GM19397 (cell line): ENCODE measurements at regions not wholly inside any gene's neighbourhood (a gene's known extent, or its start where the extent isn't known, plus 50 kb on each side); places are given as distances from the start of the nearest gene placed in this dataset.

Experiments used
- ATAC-seq: cut with Tn5 transposase; IDR thresholded peaks from one replicate; pipeline ENCODE4 v1.9.1; 2021; ENCODE audit warnings: mild to moderate bottlenecking, moderate library complexity; ENCODE audit not compliant: unreplicated experiment

DNA sequence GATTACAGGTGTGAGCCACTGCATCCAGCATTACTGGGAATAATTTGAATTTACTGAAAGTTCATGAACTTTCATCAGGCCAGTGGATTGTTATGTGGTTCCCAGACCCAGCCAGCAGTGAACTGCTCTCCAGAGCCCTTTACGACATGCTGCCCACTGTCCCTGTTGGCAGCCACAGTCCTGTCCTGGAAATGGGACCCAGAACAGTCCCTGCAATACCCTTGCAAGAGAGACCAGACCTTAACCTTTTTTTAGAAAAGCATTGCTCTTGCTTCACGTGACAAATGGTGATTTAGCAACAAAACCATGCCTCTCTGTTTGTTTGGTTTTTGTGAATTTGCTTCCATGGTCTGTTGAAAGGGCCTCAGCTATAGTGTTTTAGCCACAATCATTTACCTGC, 367.3 kb upstream of the C2CD4B start:
- no peak for ATAC-seq

DNA sequence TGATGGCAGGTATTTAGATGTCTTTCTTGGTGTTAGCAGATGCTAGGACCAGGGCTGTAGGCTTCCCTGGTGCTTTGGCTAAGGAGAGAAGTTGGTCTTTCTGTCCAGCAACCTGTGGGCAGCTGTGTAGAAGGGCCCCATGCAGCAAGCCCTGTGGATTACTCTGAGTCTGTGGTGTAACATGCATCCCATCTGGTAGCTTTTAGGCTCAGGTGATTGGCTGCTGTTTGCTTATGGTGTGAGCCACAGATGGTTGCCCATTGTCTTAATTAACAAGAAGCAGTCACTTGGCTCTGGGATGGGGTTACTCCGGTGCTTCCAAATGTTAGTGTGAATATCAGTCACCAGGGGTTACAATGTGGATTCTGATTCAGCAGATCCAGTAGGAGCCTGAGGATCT, 368.6 kb upstream of the C2CD4B start:
- no peak for ATAC-seq

DNA sequence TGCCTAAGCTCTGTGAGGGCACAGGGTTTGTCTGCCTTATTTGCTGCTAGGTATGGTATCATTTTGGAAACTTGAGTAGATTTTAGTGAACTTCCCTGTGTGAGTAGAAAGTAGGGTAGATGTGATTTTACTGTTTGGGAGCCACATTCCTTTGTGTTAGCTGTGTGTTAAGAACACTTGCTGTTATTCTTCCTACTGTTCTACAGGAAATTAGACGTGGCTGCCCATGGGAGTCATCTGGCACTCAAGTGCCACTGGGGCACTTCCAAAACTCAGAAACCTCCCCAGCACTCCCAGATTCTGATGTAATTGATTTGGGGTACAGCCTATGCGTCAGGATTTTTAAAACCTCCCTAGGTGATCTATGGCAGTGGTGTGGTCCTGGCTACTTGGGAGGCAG, 369.9 kb upstream of the C2CD4B start:
- ATAC-seq, result no peak

DNA sequence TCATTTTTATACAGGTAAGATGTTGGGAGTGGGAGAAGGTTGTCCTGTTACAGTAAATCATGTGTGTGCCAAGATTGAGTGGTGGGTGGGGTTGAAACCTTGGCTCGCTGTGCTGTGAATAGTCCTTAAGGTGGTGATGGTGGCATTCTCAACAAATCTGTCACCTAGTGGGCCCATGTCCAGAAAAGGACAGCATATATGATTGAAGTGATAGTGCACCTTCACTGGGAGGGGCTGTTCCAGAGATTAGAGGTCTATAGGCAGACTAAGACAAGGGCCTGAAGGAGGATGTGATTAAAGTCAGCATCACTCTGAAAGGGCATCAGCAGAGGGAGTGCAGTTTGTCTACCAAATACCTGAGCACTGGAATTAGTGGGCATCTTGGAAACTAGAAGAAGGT, 374.2 kb upstream of the C2CD4B start:
- no peak for ATAC-seq

DNA sequence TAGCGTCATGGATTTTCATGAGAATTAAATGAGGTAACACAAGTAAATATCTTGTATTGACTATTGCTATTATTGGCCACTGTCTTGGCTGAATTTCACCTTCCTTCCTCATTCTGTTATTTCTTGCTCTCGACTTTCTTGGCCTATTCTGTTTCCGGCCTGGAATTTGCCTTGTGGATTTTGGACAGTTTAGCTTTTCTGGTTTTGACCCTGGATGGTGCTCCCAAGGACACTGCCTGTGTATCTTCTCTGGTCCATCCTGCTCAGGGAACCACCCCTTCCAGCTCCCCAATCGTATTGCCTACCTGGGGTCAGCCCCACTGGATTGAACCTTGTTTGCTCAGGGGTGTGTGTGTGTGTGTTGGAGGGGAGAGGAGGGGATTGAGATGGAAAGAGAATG, 376.2 kb upstream of the C2CD4B start:
- ATAC-seq, result no peak

DNA sequence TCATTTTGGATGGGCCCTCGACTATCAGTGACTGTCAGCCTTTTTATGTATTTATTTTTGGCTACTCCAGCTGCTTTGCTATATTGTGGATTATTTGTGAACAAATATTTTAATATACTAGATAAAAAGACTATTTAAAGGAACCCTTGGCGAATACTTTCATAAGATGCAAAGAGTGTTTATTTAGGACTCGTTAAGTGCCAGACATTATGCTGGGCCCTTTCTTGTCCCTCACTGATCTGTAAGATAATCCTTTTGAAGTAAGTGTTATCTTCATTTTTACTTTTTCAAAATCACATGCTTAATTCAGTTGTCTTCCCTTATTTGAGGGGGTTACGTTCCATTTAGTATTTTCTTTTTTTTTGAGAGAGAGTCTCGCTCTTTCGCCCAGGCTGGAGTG, 376.8 kb upstream of the C2CD4B start:
- ATAC-seq, result no peak

DNA sequence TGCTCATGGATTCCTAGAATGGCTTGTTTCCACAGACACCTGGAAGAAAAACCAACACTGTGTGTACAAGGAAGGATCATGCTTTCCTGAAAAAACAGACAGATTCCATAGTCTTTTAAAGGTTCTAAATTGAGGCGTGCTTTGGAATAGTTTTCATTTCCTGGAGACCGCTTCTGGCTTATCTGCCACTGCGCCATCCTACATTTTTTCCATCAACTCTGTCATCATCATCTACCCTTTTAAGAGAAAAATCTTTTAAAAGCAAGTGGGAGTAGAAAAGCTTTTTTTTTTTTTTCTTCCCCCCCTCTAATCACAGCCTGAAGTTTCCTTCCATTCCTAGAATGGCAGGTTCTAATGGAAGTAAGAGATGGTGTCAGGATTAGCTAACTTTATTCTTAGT, 379.4 kb upstream of the C2CD4B start:
- no peak for ATAC-seq

DNA sequence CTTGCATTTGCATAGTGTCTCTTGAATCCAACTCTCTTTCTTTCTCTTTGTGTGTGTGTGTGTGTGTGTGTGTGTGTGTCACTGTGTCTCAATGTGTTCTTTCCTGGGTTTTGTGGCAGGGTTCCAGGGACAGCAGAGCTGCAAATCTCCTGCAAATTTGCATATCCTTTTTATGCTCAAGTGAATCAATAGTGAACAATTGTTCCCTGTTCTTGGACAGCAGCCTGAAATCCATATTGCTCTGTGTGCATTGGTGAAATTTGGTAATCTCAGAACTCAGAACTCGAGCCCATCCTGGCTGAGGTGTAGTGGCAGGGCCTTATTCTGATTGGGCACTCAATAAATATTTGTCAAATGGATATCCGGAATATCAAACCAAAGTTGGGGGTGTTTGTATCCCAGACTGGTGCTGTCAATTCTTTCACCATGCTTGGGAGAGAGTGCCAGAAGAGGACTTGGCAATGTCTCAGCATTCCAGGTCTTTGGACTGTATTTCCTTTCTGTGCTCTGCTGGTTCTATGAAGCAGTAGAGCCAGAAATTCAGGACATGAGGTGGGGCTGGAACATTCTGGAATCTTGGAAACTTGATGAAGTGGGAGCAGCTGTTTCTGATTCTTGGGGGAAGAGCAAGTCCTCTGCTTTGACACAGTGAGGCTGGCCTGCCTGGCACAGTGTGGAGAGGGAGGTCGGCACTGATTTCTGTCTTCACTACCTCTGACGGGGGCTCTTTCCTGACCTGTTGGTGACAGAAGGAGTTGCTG, 380.6 kb upstream of the C2CD4B start:
- ATAC-seq, result no peak

DNA sequence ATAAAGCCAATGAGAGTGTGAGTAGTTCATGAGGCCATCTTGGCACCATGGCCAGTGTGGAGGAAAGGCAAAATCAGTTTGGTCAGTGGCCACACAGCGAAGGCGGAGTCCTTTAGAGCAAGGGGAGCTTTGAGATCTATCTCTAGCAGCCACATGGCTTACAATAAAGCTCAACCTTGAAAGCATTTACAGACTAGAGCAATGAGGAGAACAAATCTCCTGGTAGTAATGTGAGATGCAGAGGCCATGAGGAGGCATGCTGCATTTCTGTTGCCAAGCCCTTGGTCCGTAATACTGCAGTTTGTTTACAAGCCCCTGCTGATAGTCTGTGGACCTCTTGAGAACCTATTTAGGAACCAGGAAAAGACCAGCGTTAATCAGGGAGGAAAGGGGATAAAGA, 381.5 kb upstream of the C2CD4B start:
- no peak for ATAC-seq

DNA sequence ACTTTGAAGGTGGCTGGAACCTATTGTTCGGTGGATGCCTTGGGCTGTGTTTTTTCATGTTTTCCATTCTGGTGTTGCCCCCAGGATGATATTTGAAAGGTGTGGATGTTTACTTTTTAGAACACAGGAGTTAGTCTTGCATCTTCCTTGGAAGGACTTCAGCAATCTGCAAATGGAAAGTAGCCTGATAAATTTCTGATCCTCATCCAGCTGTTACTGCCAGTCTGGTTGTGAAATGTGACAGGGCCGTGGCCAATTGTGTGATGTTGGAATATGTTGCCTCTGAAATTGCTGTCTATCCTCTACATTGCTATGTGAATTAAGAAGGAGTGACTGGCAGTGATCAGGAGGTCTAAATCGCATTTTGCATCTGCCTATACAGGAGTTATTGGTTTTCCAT, 382.5 kb upstream of the C2CD4B start:
- no peak for ATAC-seq

DNA sequence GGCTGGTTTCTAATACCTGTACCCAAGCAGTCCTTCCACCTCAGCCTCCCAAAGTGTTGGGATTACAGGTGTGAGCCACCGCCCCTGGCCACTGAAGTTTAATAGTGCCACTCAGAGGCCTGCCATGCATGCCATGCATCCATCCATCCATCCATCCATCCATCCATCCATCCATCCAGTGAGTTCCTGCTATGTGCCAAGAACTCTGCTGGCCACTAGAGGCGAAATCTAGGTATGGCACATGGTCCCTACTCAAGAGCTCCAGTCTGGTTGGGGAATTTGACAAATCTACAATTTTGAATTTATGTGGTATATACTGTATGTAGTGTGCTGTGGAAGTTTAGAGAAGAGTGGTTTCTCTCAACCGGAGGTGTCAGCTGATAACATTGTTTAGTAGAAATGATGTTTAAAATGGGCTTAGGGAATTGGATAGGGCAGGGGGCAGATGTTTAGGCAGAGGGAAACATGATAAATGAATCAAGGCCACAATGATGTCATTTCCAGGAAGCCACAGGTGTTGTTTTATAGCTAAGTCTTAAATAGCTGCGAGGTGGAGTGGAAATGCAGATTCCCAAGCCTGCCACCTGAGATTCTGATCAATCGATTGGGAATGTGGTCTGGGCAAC, 384.4 kb upstream of the C2CD4B start:
- no peak for ATAC-seq

DNA sequence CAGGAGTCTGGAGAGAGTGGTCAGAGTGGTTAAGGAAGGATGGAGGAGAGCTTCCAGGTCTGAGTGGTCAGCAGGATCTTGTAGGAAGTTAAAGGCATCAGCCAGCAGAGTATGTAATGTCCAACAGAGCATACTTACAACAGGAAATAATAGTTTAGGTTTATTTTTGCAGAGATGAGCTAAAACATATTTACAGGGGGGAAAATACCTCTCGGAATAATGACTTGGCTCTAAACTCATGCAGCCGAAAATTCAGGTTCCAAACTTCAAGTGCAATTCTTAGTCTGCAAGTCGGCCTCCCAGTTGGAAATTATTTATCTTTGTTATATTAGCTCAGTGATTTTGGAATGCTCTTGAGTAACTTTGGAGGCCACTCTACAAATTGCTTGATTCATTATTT, 385.0 kb upstream of the C2CD4B start:
- no peak for ATAC-seq

DNA sequence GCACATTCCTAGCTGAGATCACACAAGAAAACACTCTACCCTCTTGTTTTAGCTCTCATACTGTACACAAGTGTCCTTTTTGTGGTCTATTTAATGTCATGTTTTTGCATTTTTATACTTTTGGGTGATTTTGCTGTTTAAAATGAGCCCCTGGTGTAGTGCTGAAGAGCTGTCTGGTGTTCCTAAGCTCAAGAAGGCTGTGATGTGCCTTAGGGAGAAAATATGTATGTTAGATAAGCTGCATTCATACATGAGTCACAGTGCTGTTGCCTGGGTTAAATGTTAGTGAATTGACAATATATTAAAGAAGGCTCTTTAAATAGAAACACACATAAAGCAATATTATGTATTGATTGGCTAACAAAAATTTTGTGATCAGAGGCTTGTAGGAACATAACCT, 387.4 kb upstream of the C2CD4B start:
- no peak for ATAC-seq

DNA sequence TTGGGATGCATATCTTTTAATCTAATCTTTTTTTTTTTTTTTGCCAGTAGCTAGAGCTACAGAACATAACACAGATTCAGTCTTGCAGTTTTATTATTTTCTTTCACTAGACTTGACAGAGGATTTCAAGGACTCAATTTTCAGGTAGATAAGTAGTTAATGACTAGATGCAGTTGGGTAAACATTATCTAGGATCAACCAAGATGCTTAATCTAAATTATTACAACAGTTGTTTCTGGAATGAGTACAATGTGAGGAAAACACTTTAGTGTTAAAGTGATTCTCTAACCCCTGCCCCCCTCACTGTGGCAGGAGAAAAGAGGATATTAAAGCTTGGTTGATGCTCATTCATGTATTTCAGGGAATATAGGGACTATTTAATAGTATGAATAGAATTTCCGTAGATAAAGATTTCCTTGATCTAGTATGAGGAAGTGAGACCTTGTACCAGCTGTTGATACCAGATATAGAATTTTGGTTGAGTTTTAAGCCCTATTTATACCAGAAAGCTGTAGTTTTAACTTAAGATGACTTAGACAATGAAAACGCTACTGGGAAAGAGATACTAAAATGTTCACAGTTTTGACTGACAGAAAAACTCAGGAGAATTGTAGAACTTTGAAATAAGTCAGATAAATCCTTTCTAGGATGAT, 389.0 kb upstream of the C2CD4B start:
- ATAC-seq, result no peak

DNA sequence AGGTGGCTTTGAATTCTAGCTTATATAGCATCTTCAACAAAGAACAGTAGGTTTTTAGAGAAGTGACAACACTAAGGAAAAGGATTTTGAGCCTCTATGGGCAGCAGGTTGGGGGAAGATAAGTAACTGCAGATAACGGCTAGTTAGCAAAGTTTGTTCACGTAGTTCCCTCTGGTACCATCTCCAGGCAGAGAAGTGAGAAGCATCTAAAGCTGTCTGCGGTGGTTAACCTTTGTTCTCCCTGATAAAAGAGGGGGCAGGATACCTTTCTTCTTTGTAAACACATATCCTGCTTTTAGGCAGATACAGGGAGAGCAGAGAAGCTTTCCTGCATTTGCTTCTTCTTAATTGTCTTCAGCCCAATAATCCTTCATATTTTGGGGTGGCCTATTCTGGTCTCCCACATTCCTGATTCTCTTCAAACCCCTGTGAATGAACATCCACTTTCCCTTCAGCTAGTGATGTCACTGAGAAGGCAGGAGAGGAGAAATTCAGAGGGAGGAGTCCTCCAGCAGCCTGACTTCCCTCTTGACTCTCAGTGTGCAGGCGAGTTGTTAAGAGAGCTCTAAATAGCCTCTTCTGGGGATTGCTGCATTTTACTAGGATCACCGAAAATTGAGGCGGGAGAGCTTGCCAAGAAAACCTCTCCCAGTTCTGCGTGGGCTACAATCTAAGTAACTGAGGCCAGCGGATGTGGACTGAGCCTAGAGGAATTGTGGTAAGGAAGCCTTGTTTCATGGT, 393.7 kb upstream of the C2CD4B start:
- no peak for ATAC-seq

DNA sequence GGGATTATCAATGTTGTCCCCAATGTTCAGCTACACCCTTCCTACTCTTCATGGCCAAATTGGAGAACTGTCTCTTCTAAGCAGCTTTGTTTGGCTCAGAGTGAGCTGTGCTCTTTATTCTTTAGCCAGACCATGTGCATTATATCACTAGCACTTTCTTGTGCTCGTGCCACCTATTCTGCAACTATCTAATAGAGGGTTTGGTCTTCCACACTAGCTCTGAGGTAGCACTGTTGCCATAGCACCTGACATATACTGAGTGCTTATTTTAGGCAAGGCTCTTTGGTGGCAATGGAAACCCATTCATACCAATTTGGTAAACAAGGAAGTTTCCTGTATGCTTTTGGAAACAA, 394.3 kb upstream of the C2CD4B start:
- no peak for ATAC-seq

DNA sequence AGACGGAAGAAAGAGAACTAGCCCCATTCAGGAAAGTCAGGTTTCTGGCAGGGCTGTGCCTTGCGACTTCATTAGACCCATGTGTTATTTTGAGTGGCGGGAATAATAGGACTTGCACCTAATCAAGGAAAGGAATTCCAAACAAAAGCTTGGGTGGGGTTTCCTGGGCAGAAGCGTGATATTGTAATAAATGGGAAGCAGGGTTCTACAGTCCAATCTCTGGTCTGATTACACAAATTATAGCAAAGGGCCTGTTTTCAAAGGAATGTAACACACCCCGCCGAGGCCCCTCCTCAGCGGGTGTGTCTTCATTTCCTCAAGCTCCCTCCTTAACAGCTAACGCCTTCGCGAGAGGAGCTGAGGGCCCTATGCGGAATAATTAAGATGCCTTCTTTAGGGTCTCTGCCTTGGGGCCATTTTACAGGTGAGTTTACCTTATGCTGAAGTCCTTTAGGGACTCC, 396.0 kb upstream of the C2CD4B start:
- ATAC-seq, result no peak

DNA sequence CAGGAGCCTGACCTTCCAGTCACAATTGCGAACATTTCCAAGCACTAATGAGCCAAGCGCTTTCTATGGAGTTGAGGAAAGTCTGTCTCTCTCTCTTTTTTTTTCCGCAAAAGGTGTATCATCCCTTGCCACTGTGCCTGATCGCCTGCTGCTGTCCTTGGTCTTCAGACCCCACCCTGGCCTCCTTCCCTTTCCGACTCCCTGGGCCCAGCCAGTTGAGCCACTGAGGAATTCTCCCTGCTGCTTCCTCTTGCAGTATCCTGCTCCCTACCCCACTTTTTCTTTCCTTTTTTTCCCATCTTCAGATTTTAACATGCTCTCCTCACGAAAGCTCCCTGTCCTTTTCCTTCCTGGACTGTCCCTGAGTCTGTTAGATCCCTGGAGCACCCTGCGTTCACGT, 396.5 kb upstream of the C2CD4B start:
- no peak for ATAC-seq

DNA sequence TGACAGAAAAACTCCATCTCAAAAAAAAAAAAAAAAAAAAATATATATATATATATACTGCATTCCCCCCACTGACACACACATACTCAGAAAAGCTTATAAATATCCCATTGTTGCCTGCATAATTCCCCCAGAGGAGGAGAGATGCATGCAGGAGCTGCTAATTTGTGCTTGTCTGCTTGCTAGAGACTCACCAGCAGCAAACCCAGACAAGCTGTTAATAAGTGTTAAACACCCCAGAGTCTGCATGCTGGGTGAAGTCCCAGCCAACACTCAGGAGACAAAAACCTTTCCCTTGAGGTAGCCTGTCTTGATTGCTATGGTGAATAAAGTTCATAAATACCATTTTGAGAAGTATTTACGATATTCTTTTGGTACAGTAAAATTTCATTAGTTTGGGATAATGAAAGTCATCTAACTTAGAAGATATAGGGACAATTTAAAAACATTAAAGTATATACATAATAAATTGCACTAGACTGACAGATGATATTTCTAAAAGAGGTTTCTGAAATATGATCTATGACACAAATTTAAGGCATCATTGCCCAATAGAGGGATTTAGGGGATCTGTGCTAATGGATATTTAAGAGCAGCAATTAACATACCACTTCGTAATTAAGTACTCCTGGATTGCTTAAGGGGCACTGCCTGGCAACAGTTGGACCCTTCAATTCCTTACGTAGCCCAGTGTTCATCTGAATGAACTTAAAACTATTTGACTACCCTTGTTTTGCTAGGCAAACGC, 400.0 kb upstream of the C2CD4B start:
- ATAC-seq, result no peak

DNA sequence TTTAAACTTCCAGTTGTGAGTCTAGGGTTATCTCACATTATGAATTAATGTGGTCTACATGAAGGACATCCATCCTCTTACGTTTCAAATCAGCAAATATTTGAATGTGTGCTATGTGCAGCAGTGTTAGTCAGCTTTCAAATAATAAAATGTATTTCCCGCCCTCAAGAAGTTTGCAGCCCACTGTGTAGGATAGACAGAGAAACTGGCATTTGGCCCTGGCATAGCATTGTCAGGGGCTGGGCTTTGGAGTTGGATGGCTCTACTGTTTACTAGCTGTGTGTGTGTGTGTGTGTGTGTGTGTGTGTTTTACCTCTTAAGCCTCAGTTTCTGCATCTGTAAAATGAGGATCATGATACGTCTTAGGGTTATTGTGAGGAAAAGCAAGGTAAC, 400.5 kb upstream of the C2CD4B start:
- no peak for ATAC-seq

DNA sequence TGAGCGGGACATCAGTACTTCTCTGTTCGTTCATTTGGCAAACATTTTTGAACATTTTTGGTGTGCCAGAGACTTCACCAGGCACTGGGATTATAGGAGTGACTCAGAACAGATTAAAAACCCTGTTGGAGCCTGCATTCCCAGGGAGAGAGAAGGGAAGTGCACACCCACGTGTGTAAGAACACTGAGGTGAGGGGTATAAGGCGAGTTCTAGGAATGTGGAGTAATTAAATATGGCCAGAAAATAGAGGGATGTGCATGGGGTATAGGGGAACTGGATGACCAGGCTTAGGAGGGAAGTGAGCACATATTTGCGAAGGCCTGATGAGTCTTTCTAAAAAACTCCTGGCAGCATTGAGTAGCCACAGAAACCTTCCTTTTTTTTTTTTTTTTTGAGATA, 401.2 kb upstream of the C2CD4B start:
- no peak for ATAC-seq
